Activated T-helper 17 cell treated with anti-CD3 and anti-CD28 coated beads, Interleukin-2, amount 50 U/mL, for 72 hours (primary cell): ENCODE measurements at regions not wholly inside any gene's neighbourhood (a gene's known extent, or its start where the extent isn't known, plus 50 kb on each side); places are given as distances from the start of the nearest gene placed in this dataset.
"Not testable (repeated sequence)": the region's sequence is repeated elsewhere in the genome, so short reads cannot be mapped to it uniquely, and the experiment has no call there.

Experiments used
- ATAC-seq: fragments of 150-1000 bp; cut with Tn5 transposase; replicated peaks from 2 replicates; pipeline ENCODE4 v1.10.0; 2021; ENCODE audit warnings: mild to moderate bottlenecking, moderate library complexity
- H3K27ac Mint-ChIP-seq: one replicate; pipeline ENCODE4 v1.8.0; 2022; ENCODE audit warnings: mixed read lengths
- H3K27me3 Mint-ChIP-seq: one replicate; pipeline ENCODE4 v1.8.0; 2022; ENCODE audit warnings: mixed read lengths
- H3K36me3 Mint-ChIP-seq: one replicate; pipeline ENCODE4 v1.8.0; 2022; ENCODE audit warnings: low read depth, mild to moderate bottlenecking, mixed read lengths
- H3K4me1 Mint-ChIP-seq: one replicate; pipeline ENCODE4 v1.8.0; 2022; ENCODE audit warnings: mixed read lengths
- H3K4me3 Mint-ChIP-seq: one replicate; pipeline ENCODE4 v1.8.0; 2022; ENCODE audit warnings: mild to moderate bottlenecking, mixed read lengths
- H3K9me3 Mint-ChIP-seq: one replicate; pipeline ENCODE4 v1.8.0; 2022; ENCODE audit warnings: mixed read lengths

DNA sequence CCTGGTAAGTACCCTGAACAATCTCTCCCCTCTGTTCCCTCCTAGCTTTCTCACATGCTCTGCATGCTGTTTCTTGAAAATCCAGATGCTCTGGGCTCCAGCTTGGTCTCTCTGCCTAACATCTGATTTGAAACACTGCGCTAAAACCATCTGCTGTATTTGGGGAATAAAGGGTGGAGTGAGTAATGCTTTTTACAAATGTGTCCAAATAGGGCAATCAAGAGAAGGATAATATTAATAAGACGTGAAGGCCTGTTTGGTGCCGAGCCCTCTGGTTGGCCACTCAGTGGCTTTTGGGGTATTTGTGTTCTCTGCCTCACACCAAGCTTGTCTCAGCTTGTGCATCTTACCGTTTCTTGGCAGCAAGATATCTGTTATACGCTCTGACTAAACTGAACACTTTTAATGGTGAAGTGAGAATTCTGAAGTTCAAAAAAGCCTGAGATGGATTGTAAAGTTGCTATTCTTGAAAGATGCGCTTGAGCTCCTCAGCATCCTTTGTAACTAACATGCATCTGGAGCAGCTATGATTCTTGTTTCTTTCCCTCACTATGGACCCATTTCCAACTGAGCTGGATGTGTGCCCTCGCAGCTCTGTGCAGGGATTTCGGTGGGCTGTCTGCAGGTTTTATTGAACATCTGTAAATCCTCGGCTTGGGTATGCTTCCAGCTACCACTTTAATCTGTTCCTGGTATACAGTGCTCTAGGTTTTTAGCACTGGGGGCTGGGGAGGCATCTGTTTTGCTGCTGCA lies 269.4 kb downstream of the RWDD3 start:
- H3K4me1 Mint-ChIP-seq = no peaks in the 10 kb centered on the region
- H3K27ac Mint-ChIP-seq = no peak overlapping the region
- peaks cover 12% of the 10 kb centered on the region for H3K9me3 Mint-ChIP-seq
- no peaks in the 10 kb centered on the region for H3K27me3 Mint-ChIP-seq
- no peaks in the 10 kb centered on the region for H3K36me3 Mint-ChIP-seq
- H3K4me3 Mint-ChIP-seq = no peak overlapping the region
- ATAC-seq = no peak

DNA sequence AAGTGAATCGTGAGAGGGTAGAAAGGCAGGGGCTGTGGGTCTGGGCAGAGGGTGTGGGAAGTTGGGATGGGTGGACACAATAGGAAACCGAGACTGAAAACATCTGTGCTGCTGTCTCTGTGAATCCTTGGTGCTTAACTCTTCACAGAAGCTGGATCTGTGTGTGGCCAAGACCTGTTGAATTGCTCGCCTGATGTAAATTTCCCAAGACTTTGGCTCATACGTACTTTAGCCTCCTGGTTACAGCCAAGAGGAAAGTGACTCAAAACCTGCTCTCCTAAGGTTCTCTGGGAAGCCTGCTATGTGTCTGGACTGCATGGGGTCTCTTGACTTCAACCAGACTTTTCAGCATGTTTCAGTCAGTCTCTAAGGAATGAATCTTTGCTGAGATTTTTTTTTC lies 270.3 kb downstream of the RWDD3 start:
- peaks cover 12% of the 10 kb centered on the region for H3K9me3 Mint-ChIP-seq
- H3K36me3 Mint-ChIP-seq = no peaks in the 10 kb centered on the region
- ATAC-seq = no peak
- no peaks in the 10 kb centered on the region for H3K4me1 Mint-ChIP-seq
- no peak overlapping the region for H3K27ac Mint-ChIP-seq
- H3K4me3 Mint-ChIP-seq = no peak overlapping the region
- no peaks in the 10 kb centered on the region for H3K27me3 Mint-ChIP-seq

DNA sequence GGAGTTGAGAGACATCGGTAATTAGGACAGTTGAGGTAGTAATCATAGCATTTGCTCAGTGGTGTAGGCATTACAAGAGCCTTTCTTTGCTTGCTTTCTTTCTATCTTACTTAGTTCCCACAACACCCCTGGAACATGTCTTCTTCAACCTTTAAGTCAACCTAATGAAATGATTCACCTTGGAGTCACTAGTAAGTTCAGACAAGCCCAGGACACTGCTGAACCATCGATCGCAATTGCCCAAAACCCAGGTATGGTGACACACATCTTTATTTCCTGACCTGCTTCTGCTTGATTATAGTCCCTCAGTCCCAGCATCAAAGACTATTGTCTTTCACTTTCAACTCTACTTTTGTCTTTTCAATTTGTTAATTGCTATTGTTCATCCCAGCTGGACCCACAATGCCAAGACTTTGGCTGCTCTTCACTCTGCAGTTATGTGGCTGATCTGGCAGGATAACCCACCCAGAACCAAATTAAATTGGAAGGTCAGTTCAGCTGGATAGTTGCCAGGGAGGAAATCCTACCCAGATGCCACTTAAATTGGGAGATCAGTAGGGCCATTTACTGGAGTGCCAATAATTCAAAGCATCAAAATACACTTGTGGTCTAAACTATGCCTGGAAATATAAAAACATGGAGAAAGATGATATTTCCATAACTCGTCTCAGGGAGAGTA lies 272.9 kb downstream of the RWDD3 start:
- Mint-ChIP-seq H3K36me3 (no peaks in the 10 kb centered on the region), H3K4me3 (no peak overlapping the region), H3K4me1 (no peaks in the 10 kb centered on the region), H3K27ac (no peak overlapping the region), H3K27me3 (no peaks in the 10 kb centered on the region), H3K9me3 (peaks cover 4% of the 10 kb centered on the region)
- no peak for ATAC-seq

DNA sequence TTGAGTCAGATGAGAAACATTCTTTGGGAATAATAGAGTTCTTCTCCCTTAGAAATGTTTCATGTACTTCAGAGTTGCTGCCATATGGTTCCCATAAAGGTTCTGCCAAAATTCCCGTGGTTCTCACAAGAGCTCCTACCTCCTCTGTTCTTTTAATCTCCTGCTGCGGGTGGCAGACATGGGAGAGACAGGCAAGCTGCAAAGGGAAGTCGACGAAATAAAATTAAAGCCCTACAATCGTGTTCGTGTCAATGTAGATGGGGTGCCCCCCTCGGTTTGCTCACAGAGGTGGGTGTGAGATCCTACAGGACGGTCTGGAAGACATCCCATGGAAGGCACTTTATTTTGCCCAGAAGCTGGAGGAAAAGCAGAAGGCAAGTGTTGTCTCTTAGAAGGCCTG lies 276.0 kb downstream of the RWDD3 start:
- no peak for ATAC-seq
- Mint-ChIP-seq H3K27ac (no peak overlapping the region), H3K36me3 (no peaks in the 10 kb centered on the region), H3K4me1 (no peaks in the 10 kb centered on the region), H3K4me3 (no peak overlapping the region), H3K27me3 (no peaks in the 10 kb centered on the region), H3K9me3 (peaks cover 8% of the 10 kb centered on the region)

DNA sequence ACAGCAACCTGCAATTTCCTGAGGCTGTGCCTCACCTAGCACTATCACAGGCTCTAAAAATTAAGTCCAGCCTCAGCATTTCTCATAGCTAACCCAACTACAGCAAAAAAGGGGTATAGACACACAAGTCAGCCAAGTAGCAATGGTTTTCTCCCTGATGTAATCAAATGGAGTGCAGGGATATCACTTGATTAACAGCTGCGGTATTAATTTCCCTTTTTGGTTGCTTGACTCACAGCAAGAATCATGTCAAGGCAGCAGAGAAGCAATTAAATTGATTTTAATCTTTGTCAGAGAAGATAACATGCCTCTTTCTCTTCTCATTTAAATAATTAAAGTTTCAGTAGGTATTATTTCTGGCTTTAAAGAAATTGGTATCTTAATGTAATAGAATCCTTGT lies 278.9 kb downstream of the RWDD3 start:
- no peak overlapping the region for H3K27ac Mint-ChIP-seq
- ATAC-seq = no peak
- peaks cover 8% of the 10 kb centered on the region for H3K9me3 Mint-ChIP-seq
- no peaks in the 10 kb centered on the region for H3K27me3 Mint-ChIP-seq
- H3K36me3 Mint-ChIP-seq = no peaks in the 10 kb centered on the region
- no peak overlapping the region for H3K4me3 Mint-ChIP-seq
- no peaks in the 10 kb centered on the region for H3K4me1 Mint-ChIP-seq

DNA sequence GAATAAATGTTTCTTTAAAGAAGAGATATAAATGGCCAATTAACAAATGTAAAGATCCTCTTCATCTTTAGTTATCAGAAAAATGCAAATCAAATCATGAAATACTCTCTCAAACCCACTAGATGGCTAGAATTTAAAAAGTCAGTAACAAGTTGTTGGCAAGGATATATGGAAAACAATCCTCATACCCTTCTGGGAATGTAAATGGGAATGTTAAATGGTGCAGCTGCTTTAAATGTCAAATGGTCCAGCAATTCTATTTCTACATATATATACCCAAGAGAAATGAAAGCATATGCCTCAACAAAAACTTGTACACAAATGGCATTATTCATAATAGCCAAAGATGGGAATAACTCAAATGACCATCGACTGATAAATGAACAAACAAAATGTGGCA lies 283.5 kb downstream of the RWDD3 start:
- ATAC-seq = no peak
- Mint-ChIP-seq H3K27ac (no peak overlapping the region), H3K4me1 (no peaks in the 10 kb centered on the region), H3K9me3 (peaks cover 12% of the 10 kb centered on the region), H3K36me3 (no peaks in the 10 kb centered on the region), H3K4me3 (no peak overlapping the region), H3K27me3 (no peaks in the 10 kb centered on the region)

DNA sequence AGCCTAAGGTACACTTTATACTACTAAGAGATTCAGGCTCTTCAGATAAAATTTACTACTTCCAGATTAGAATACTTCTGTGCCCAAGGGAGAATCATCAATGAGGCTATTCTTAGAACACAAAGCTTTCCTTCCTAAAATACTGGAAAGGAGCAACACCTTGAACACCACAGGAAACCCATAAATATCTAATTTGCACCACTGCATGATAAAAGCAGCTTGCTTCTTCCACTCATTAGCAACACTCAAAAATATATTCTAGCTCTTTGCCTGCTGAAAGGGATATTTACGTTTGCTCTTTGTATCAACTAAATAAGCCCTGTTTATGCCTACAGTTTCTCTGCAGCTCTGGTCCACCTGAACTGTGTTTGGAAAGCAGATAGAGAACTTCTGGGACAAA lies 284.3 kb downstream of the RWDD3 start:
- ATAC-seq = no peak
- Mint-ChIP-seq H3K27me3 (no peaks in the 10 kb centered on the region), H3K4me3 (no peak overlapping the region), H3K4me1 (no peaks in the 10 kb centered on the region), H3K36me3 (no peaks in the 10 kb centered on the region), H3K27ac (no peak overlapping the region), H3K9me3 (peaks cover 19% of the 10 kb centered on the region)

DNA sequence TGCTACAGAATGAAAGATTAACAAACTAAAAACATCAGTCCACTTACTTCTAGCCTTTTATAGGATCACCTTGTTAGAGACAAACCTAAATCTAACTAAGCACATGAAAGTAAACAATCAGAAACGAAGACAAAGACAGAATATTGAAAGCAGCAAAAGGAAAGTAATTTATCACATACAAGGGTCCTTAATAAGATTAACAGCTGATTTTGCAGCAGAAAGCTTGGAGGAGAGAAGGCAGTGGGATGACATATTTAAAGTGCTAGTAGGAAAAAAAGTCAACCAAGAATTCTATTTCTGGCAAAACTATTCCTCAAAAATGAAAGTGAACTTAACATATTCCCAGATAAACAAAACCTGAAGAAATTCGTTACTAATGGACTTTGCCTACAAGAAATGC lies 286.4 kb downstream of the RWDD3 start:
- H3K27me3 Mint-ChIP-seq = no peaks in the 10 kb centered on the region
- ATAC-seq = no peak
- H3K36me3 Mint-ChIP-seq = no peaks in the 10 kb centered on the region
- no peaks in the 10 kb centered on the region for H3K4me1 Mint-ChIP-seq
- no peak overlapping the region for H3K4me3 Mint-ChIP-seq
- H3K27ac Mint-ChIP-seq = no peak overlapping the region
- peaks cover 29% of the 10 kb centered on the region for H3K9me3 Mint-ChIP-seq

DNA sequence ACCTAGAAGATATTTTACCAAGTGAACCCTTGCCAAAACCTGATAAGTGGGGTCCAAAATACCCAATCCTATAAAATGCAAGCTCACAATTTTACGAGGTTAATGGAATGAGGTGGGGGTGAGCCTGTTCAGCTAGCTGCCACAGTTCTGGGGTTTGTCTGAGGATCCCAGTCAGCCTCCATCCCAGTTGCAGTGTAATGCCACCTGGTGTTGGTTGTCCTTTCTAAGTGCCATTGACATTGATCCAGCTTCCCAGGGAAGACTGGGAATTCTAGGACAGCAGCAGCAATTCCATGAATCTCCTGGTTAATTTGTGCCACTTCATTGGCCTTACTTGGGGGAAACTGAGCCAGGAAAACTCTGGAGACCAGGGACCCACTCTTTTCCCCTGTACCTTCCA lies 298.3 kb downstream of the RWDD3 start:
- no peak for ATAC-seq
- no peaks in the 10 kb centered on the region for H3K36me3 Mint-ChIP-seq
- no peak overlapping the region for H3K4me3 Mint-ChIP-seq
- no peaks in the 10 kb centered on the region for H3K4me1 Mint-ChIP-seq
- H3K9me3 Mint-ChIP-seq = peaks cover 12% of the 10 kb centered on the region
- no peaks in the 10 kb centered on the region for H3K27me3 Mint-ChIP-seq
- H3K27ac Mint-ChIP-seq = no peak overlapping the region

DNA sequence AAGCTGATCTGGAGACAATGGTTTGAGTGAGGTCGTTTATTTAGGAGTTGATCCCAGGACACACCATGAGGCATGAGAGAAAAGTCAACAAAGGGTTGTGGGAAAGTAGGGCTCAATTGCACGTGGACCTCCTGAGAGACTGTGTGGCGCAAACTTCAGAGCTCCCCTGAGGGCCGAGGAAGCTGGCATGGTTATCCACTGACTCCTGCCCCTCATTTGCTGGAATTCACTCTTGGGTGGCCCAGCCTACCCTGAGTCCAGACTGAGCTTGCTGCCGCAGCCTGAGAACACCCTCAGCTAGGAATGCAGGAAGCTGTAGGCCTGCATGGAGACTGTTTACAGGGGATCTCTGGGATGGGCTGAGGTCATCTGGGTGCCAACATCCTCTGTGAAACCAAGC lies 301.0 kb downstream of the RWDD3 start:
- Mint-ChIP-seq H3K9me3 (peaks cover 6% of the 10 kb centered on the region), H3K27me3 (no peaks in the 10 kb centered on the region), H3K4me1 (no peaks in the 10 kb centered on the region), H3K27ac (no peak overlapping the region), H3K36me3 (no peaks in the 10 kb centered on the region), H3K4me3 (no peak overlapping the region)
- no peak for ATAC-seq

DNA sequence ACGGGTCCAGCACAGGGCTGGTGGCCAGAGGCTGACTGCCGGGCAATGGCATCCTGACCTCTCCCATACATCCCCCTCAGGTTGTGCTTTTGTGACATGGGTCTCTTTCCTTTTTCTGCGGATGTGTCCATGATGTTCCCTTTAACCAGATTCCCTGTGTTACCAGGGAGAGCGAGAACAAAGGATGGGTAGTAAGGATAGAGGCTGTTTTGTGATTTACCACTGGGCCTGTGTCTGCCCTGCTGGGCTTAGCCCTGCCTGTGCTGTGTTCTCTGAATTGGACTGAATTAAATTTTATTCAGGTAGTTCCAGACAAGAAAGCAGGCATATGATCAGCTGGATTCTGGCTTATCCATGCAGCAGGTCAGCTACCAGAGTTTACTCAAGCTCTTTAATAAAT lies 301.6 kb downstream of the RWDD3 start:
- no peak overlapping the region for H3K27ac Mint-ChIP-seq
- H3K9me3 Mint-ChIP-seq = peaks cover 6% of the 10 kb centered on the region
- ATAC-seq = no peak
- H3K36me3 Mint-ChIP-seq = no peaks in the 10 kb centered on the region
- no peaks in the 10 kb centered on the region for H3K4me1 Mint-ChIP-seq
- no peak overlapping the region for H3K4me3 Mint-ChIP-seq
- no peaks in the 10 kb centered on the region for H3K27me3 Mint-ChIP-seq

DNA sequence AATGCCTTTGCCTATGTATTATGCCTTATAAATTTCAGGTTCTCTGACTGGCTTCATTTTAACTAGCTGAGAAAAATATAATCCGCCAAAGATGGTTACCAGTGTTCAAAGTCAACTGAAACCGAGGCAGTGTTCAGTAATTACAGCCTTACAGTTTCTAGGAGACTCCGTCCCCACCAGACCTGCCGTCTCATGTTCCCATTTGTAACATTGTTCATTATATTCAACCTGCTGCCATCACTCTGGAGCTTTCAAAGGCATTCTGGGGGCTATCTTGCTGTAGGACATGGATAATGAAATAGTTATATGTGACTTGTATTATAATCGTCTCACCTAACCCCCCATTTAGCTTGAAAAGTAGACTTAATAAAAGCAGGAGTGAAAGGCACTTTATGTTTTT lies 302.5 kb downstream of the RWDD3 start:
- Mint-ChIP-seq H3K27ac (no peak overlapping the region), H3K36me3 (no peaks in the 10 kb centered on the region), H3K9me3 (peaks cover 2% of the 10 kb centered on the region), H3K4me3 (no peak overlapping the region), H3K27me3 (no peaks in the 10 kb centered on the region), H3K4me1 (no peaks in the 10 kb centered on the region)
- ATAC-seq = no peak

DNA sequence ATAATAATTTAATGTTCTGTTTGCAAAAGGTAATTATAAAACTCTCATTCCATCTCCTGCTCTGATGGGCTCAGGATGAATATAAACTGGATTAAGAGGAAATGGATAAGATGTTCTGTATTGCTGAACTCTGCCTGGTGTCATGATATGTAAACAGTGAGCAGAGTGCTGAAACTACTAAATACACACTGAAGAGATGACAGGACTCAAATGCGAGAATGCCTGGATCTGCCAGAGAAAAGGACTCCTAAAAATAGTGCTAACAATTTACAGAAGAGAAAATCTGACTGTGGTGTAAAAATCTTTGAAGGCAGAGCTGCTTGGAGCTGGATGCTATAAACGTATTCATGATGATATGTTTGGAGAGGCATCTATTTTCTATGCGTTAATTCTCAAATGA lies 303.2 kb downstream of the RWDD3 start:
- no peak overlapping the region for H3K27ac Mint-ChIP-seq
- H3K36me3 Mint-ChIP-seq = no peaks in the 10 kb centered on the region
- H3K4me1 Mint-ChIP-seq = no peaks in the 10 kb centered on the region
- H3K4me3 Mint-ChIP-seq = no peak overlapping the region
- no peaks in the 10 kb centered on the region for H3K9me3 Mint-ChIP-seq
- ATAC-seq = no peak
- no peaks in the 10 kb centered on the region for H3K27me3 Mint-ChIP-seq

DNA sequence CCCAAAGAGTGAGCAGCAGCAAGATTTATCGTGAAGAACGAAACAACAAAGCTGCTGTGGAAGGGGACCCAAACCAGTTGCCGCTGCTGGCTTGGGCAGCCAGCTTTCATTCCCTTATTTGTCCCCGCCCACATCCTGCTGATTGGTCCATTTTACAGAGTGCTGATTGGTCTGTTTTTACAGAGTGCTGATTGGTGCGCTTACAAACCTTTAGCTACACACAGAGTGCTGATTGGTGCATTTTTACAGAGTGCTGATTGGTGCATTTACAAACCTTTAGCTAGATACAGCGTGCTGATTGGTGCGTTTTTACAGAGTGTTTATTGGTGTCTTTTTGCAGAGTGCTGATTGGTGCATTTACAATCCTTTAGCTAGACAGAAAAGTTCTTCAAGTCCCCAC lies 304.2 kb downstream of the RWDD3 start:
- not testable (repeated sequence) for H3K27ac Mint-ChIP-seq, ATAC-seq, H3K9me3 Mint-ChIP-seq, H3K36me3 Mint-ChIP-seq, H3K4me1 Mint-ChIP-seq, H3K4me3 Mint-ChIP-seq, H3K27me3 Mint-ChIP-seq

DNA sequence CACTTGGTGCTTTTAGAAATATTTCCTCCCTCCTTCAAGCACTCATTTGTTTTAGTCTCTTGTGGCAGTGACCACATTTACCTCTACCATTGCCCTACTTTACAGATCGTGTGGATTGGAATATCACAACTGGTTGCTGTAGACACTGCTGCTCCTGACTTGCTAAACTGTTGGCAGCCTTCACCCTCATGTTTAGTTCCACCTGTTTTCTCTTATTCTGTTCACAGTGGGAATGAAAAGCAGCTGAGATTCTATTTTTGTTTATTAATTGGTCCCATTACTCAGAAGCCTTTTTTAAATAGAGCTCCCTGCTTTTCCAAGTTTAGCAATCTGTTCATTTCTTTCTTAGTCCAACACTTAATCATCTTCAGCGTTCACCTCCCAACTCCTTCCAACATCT lies 308.9 kb downstream of the RWDD3 start:
- Mint-ChIP-seq H3K9me3 (no peaks in the 10 kb centered on the region), H3K36me3 (no peaks in the 10 kb centered on the region), H3K4me1 (no peaks in the 10 kb centered on the region), H3K27ac (no peak overlapping the region), H3K4me3 (no peak overlapping the region), H3K27me3 (no peaks in the 10 kb centered on the region)
- ATAC-seq = no peak
